ENCODE measurements at regions not wholly inside any gene's neighbourhood (a gene's known extent, or its start where the extent isn't known, plus 50 kb on each side); places are given as distances from the start of the nearest gene placed in this dataset.
A peak's percentile ranks its signal among the peaks of the same experiment; 100 is the strongest.

GRCh38 chr6:26194816-26195375 is 107.7 kb downstream of the HFE start:
- Histone ChIP-seq H3K4me3 (peak overlapping the region in 10 of 12 donors; percentile 22 to 77 (median 70)), H3K4me1 (peaks cover 0 to 38% (median 20%) of the 10 kb centered on the region in 12 donors), H3K27ac (peak overlapping the region; percentile 30 to 96 (median 84)), H3K27me3 (peaks cover 0 to 15% (median 0%) of the 10 kb centered on the region in 9 donors), H3K9me3 (no peaks in the 10 kb centered on the region), H3K36me3 (no peaks in the 10 kb centered on the region)
- intact Hi-C loops (cut with DNase I): loop anchor here in 7 of 10 donors (5.0 to 10.0 kb wide), 7 partner anchors 38 to 173 kb away; a partner anchor contains a TSS
- WGBS, 4 donors: 4 to 14% (median 5%) methylated on average over 8 of the region's 8 CpGs
- TF ChIP-seq POLR2A (IDR thresholded peaks at IDR 0.05) (no peak), CTCF (IDR thresholded peaks at IDR 0.05) (no peak)
- DNase-seq (no peak), ATAC-seq (no peak)

GRCh38 chr6:26195376-26195923 is 108.2 kb downstream of the HFE start:
- intact Hi-C loops (cut with DNase I): loop anchor here in 7 of 10 donors (5.0 to 10.0 kb wide), 7 partner anchors 38 to 173 kb away; a partner anchor contains a TSS

GRCh38 chr6:26195924-26196845 is 109.0 kb downstream of the HFE start:
- ATAC-seq (no peak), DNase-seq (no peak)
- peaks cover 0 to 46% (median 20%) of the 10 kb centered on the region in 12 donors for H3K4me1 ChIP-seq
- H3K27ac ChIP-seq: peak overlapping the region in 11 of 12 donors; percentile 65 to 96 (median 86)
- peak overlapping the region; percentile 15 to 77 (median 69) for H3K4me3 ChIP-seq
- H3K36me3 ChIP-seq: no peaks in the 10 kb centered on the region
- H3K9me3 ChIP-seq: no peaks in the 10 kb centered on the region
- no peak for TF ChIP-seq POLR2A (IDR thresholded peaks at IDR 0.05)
- no peak for TF ChIP-seq CTCF (IDR thresholded peaks at IDR 0.05)
- H3K27me3 ChIP-seq: peaks cover 0 to 23% (median 0%) of the 10 kb centered on the region in 9 donors
- WGBS, 4 donors: 43 to 49% (median 46%) methylated on average over 28 of the region's 28 CpGs
- intact Hi-C loops (cut with DNase I): loop anchor here in 7 of 10 donors (5.0 to 10.0 kb wide), 7 partner anchors 39 to 174 kb away; a partner anchor contains a TSS

More at GRCh38 chr6:26195376-26195923, 108.2 kb downstream of the HFE start:
- TF ChIP-seq POLR2A (IDR thresholded peaks at IDR 0.05): peak in 1 of 2 donors; percentile 5
- no peak for TF ChIP-seq CTCF (IDR thresholded peaks at IDR 0.05)
- Histone ChIP-seq H3K27me3 (peaks cover 0 to 21% (median 0%) of the 10 kb centered on the region in 9 donors), H3K4me1 (peaks cover 0 to 44% (median 20%) of the 10 kb centered on the region in 12 donors), H3K27ac (peak overlapping the region; percentile 30 to 96 (median 84)), H3K36me3 (no peaks in the 10 kb centered on the region), H3K4me3 (peak overlapping the region in 11 of 12 donors; percentile 22 to 77 (median 70)), H3K9me3 (no peaks in the 10 kb centered on the region)
- DNase-seq: peak; percentile 90 to 93 (median 92)
- WGBS, 4 donors: 1 to 9% (median 2%) methylated on average over 23 of the region's 23 CpGs
- peak; percentile 66 to 85 (median 81) for ATAC-seq
